HAP-1 (cell line): ENCODE measurements at regions not wholly inside any gene's neighbourhood (a gene's known extent, or its start where the extent isn't known, plus 50 kb on each side); places are given as distances from the start of the nearest gene placed in this dataset.
"Not testable (repeated sequence)": the region's sequence is repeated elsewhere in the genome, so short reads cannot be mapped to it uniquely, and the experiment has no call there.

Experiments
- DNase-seq, 2 experiments: peaks; one replicate each; pipeline ENCODE4 v3.0.0-alpha.2; 2016 to 2020; ENCODE audit warnings: low spot score in 2 of 2
- H3K27me3 ChIP-seq: fragments of 250-450 bp; sonication (Bioruptor Pico); 2 replicates; pipeline ENCODE4 v1.5.1; 2020; ENCODE audit warnings: low read depth, mild to moderate bottlenecking, moderate library complexity
- H3K36me3 ChIP-seq: fragments of 250-450 bp; sonication (Bioruptor Pico); replicated peaks from 2 replicates; pipeline ENCODE4 v1.5.1; 2020; ENCODE audit warnings: mild to moderate bottlenecking
- H3K4me1 ChIP-seq: fragments of 250-450 bp; sonication (Bioruptor Pico); 2 replicates; pipeline ENCODE4 v1.5.1; 2020; ENCODE audit warnings: mild to moderate bottlenecking
- H3K4me3 ChIP-seq: fragments of 250-450 bp; sonication (Bioruptor Pico); 2 replicates; pipeline ENCODE4 v1.5.1; 2020; ENCODE audit warnings: mild to moderate bottlenecking, moderate library complexity
- H3K9me3 ChIP-seq: fragments of 250-450 bp; sonication (Bioruptor Pico); 2 replicates; pipeline ENCODE4 v1.5.1; 2020; ENCODE audit warnings: mild to moderate bottlenecking, moderate library complexity
- in situ Hi-C: fragments of 300-500 bp; cut with MboI; formaldehyde crosslinking; loops from 3 replicates; pipeline ENCODE4 v1.14.3; 2020; ENCODE audit warnings: low sequenced_read_pairs, inconsistent platforms, mixed read lengths

DNA sequence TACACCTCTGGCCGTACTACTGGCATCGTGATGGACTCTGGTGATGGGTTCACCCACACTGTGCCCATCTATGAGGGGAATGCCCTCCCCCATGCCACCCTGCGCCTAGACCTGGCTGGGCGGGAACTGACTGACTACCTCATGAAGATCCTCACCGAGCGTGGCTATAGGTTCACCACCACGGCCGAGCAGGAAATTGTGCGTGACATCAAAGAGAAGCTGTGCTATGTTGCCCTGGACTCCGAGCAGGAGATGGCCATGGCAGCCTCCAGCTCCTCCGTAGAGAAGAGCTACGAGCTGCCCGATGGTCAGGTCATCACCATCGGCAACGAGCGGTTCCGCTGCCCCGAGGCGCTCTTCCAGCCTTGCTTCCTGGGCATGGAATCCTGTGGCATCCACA lies 98.9 kb downstream of the CCDC74A start:
- H3K27me3 ChIP-seq, H3K4me1 ChIP-seq, H3K9me3 ChIP-seq, in situ Hi-C loops, H3K4me3 ChIP-seq, H3K36me3 ChIP-seq, DNase-seq: not testable (repeated sequence)

DNA sequence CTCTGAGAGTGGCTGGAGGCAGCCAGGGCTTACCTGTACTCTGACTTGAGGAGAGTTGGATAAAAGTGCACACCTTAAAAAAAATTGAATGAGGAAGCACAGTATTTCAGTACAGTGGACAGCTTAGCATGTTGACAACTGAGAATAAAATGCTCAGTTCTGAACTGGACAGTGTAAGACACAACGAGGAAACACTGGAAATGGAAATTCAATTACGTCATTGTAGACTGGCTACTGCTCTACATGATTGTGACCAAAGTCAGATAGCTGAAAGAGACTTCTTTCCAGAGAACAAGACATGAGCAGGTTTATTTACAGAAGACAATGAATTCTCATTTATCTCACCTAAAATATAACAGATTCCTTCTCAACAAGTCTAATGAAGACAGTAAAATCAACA lies 100.1 kb downstream of the CCDC74A start:
- DNase-seq, in situ Hi-C loops, H3K36me3 ChIP-seq, H3K4me3 ChIP-seq, H3K9me3 ChIP-seq, H3K27me3 ChIP-seq, H3K4me1 ChIP-seq: not testable (repeated sequence)

DNA sequence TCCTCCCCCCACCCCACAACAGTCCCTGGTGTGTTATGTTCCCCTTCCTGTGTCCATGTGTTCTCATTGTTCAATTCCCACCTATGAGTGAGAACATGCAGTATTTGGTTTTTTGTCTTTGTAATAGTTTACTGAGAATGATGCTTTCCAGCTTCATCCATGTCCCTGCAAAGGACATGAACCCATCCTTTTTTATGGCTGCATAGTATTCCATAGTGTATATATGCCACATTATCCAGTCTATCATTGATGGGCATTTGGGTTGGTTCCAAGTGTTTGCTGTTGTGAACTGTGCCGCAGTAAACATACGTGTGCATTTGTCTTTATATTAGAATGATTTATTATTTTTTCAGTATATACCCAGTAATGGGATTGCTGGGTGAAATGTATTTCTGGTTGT lies 104.0 kb downstream of the CCDC74A start:
- DNase-seq, H3K4me3 ChIP-seq, H3K4me1 ChIP-seq, H3K27me3 ChIP-seq, H3K9me3 ChIP-seq, H3K36me3 ChIP-seq, in situ Hi-C loops: not testable (repeated sequence)

DNA sequence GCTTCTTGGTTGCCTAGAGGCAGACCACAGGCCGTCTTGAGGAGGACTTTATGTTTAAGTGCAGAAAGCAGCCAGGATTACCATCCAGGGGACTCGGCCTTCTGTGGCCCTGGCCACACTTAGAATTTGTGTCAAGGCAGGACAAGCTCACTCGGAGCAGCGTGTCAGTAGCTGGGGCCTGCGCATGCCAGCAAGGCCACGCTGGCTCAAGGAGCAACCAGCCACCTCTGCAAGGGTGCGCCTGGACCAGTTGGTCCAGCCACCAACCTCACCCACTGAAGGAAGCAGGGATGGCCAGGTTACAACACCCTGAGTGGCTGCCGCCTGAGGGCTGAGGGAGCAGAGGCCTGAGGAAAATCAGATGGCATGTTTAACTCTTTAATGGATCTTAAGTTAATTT lies 105.7 kb downstream of the CCDC74A start:
- in situ Hi-C loops, H3K4me1 ChIP-seq, H3K36me3 ChIP-seq, H3K9me3 ChIP-seq, DNase-seq, H3K27me3 ChIP-seq, H3K4me3 ChIP-seq: not testable (repeated sequence)

DNA sequence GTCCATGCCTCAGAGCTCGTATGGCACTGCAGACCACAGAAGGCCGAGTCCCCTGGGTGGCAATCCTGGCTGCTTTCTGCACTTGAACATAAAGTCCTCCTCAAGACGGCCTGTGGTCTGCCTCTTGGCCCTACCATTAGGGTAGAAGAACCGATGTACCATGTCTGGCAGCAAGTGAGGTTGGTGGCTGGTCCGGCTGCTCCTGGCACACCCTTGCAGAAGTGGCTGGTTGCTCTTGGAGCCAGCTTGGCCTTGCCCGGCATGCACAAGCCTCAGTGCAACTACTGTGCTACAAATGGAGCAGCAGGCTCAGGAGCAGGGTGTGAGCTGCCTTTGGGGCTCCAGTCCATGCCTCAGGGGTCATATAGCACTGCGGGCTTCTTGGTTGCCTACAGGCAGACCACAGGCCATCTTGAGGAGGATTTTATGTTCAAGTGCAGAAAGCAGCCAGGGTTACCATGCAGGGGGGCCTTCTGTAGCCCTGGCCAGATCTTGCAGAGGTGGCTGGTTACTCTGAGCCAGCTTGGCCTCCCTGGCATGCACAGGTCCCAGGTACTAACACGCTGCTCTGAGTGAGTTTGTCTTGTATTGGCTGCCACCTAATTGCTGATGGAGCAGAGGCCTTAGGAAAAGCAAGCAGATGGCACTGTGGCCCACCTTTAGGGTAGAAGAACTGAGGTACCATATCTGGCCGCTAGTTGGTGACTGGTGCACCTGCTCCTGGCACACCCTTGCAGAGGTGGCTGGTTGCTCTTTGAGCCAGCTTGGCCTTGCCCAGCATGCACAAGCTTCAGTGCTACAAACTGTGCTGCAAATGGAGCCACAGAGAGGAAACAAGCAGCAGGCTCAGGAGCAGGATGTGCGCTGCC lies 106.4 kb downstream of the CCDC74A start:
- H3K36me3 ChIP-seq, in situ Hi-C loops, DNase-seq: not testable (repeated sequence)

DNA sequence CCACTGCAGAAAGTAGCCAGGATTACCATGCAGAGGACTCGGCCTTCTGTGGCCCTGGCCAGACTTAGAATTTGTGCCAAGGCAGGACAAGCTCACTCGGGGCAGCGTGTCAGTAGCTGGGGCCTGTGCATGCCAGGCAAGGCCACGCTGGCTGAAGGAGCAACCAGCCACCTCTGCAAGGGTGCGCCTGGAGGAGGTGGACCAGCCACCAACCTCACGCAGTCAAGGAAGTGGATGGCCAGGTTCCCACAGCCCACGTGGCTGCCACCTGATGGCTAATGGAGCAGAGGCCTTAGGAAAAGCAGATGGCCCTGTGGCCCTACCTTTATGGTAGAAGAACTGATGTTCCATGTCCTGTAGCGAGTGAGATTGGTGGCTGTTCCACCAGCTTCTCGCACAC lies 107.9 kb downstream of the CCDC74A start:
- DNase-seq: no peak
- in situ Hi-C loops: no loop called here
- Histone ChIP-seq H3K9me3 (no peaks in the 10 kb centered on the region), H3K4me1 (no peaks in the 10 kb centered on the region), H3K36me3 (no peaks in the 10 kb centered on the region), H3K27me3 (no peaks in the 10 kb centered on the region), H3K4me3 (no peak overlapping the region)

More for the DNA sequence above, 106.4 kb downstream of the CCDC74A start:
- not testable (repeated sequence) for H3K9me3 ChIP-seq, H3K4me3 ChIP-seq, H3K27me3 ChIP-seq, H3K4me1 ChIP-seq

DNA sequence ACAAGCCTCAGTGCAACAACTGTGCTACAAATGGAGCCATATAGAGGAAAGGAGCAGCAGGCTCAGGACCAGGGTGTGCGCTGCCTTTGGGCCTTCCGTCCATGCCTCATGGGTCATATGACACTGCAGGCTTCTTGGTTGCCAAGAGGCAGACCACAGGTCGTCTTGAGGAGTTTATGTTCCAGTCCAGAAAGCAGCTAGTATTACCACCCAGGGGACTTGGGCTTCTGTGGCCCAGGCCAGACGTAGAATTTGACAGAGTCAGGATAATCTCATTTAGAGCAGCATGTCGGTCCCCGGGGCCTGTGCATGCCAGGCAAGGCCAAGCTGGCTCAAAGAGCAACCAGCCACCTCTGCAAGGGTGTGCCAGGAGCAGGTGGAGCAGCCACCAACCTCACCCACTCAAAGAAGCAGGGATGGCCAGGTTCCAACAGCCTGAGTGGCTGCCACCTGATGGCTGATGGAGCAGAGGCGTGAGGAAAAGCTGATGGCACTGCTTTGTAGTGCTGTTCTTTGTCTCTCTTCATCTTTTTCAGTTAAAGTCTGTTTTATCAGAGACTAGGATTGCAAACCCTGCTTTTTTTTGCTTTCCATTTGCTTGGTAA lies 109.1 kb downstream of the CCDC74A start:
- H3K4me1 ChIP-seq, in situ Hi-C loops, H3K27me3 ChIP-seq, H3K4me3 ChIP-seq, DNase-seq, H3K9me3 ChIP-seq, H3K36me3 ChIP-seq: not testable (repeated sequence)

DNA sequence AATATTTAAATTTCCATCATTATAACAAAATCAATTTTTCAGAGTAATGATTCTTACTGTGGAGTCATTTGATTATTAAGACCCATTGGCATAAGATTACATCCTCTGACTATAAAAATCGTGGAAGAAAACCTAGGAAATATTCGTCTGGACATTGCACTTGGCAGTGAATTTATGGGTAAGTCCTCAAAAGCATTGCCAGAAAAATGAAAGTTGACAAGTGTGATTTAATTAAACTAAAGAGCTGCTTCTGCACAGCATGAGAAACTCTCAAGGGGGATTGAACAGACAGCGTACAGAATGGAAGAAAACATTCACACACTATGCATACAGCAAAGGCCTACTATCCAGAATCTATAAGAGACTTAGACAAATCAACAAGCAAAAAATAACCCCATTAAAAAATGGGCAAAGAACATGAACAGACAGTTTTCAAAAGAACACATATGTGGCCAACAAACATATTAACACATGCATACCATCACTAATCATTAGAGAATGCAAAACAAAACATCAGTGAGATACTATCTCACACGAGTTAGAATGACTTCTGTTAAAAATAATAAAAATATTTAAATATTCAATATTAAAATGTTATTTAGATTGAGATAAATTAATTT lies 111.4 kb downstream of the CCDC74A start:
- in situ Hi-C loops, H3K9me3 ChIP-seq, H3K27me3 ChIP-seq, H3K36me3 ChIP-seq, DNase-seq, H3K4me3 ChIP-seq, H3K4me1 ChIP-seq: not testable (repeated sequence)

DNA sequence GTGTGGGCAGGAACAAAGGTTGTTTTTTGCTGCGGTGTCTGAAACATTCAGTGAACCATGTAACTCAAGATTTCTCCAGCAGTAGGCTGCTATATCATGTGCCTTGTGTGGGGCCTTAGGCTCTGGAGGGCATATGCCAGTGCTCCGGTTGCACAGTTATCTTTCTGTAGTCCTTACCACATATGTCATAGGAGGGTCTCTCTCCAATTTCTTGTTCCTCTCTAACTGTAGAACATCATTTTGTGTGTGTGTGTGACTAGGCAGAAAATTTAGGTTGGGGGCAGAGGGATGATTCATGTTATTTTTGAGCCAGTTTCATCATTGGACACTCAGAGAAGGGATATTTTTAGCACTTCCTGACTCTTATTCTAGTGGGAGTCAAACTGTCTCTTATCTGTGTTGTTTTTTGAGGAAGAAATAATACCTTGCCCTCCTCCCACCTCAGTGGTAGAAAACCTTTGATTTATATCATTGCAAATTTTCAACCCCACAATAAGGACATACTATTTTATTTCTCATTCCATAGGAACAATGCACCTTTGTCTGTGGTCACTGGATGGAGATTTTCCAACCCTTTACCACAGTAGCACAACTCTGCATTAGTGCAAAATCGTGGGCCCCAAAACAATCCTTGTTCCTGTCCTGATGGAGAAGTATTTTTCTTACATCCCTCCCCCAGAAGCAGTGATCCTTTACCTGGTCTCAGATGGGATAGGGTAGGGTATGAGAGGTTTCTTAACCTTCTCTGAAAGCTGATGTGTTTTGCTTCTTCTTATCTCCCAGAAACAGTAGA lies 113.9 kb downstream of the CCDC74A start:
- DNase-seq: no peak

DNA sequence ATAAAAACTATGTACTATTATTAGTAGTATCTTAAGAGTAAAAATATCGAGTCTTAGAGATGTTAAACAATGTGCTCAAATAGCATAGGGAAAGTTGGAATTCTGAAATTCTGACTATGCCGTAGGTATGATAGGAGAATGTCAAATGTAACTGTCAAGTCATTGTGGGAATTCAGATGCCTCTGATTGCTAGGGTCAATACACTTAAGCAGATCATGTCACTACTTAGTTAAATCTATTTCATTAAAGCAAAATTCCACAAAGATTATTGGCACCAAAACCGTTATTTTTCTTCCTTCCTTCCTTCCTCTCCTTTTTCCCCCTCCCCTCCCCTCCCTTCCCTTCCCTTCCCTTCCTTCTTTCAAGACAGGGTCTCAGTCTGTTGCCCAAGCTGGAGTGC lies 115.5 kb downstream of the CCDC74A start:
- H3K4me1 ChIP-seq, H3K27me3 ChIP-seq, in situ Hi-C loops, DNase-seq, H3K36me3 ChIP-seq, H3K9me3 ChIP-seq, H3K4me3 ChIP-seq: not testable (repeated sequence)

More for the DNA sequence above, 113.9 kb downstream of the CCDC74A start:
- Histone ChIP-seq H3K4me1 (no peaks in the 10 kb centered on the region), H3K27me3 (no peaks in the 10 kb centered on the region), H3K9me3 (no peaks in the 10 kb centered on the region), H3K4me3 (no peak overlapping the region), H3K36me3 (no peaks in the 10 kb centered on the region)
- in situ Hi-C loops: no loop called here

DNA sequence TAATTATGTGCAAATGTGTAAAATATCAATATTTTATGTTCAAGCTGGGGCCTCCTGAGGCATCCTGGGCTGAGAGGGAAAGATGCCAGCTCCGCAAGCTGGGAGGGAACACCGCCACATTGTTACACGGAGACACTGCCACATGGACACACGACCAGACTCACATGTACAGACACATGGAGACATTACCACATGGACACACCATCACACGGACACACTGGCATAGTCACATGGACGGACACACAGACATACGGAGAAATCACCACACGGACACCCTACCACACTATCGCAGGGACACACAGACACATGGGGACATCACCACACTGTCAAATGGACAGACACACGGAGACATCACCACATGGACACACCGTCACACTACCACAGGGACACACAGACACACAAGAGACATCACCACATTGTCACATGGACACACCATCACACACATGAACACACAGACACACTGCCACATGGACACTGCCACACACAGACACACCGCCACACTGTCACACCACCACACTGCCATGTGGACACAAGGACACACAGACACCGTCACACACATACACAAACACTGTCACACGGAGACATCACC lies 117.6 kb downstream of the CCDC74A start:
- Histone ChIP-seq H3K4me1 (no peaks in the 10 kb centered on the region), H3K9me3 (no peaks in the 10 kb centered on the region), H3K4me3 (no peak overlapping the region), H3K27me3 (no peaks in the 10 kb centered on the region), H3K36me3 (no peaks in the 10 kb centered on the region)
- no peak for DNase-seq
- in situ Hi-C loops: no loop called here

DNA sequence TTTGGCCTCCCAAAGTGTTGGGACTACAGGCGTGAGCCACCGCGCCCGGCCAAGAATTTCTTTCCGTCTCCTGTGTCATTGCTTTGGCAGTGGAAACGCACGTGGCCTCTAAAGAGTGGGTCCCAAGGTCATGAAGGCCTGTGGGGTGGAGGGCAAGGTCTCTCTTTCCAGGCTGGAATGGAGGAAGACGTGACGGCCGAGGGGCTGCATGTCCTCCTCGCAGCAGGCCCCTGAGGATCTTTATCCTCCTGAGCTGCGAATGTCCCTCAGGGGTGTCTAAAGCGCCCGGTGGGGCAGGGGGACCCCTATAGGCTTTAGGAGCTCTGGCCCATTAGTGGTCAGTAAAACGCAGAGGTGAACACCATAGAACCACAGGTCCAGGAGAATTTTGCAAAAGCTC lies 118.5 kb downstream of the CCDC74A start:
- H3K36me3 ChIP-seq, H3K9me3 ChIP-seq, H3K4me1 ChIP-seq, in situ Hi-C loops, H3K4me3 ChIP-seq, DNase-seq, H3K27me3 ChIP-seq: not testable (repeated sequence)

DNA sequence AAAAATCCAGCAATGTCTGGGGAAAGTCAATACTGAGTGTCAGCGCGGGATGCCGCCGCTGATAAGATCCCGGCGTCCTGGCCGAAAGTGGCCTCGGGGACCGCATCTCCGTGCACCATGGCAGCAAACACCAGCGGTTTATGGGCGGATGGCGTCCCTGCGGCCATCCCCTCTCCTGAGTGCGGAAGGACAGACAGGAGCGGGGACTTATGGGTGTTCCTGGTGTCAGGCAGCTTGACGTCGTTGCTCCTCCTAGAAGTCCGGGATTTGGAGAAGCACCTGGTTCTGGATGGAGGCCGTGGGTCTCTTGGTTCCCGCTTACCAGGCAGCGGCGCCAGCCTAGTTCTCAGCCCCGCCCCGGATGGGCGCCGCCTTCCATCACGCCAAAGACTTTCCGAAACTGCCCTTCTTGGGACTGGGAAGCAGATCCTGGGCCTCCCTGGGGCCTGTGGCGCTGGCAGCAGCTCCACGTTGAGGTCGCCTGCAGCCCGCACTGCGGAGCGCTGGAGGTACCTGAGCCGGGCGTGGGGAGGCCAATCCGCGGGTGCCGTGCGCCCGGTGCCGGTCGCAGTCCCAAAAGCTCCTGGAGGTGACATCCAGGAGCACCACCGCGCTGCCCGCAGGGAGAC lies 119.1 kb downstream of the CCDC74A start:
- H3K4me1 ChIP-seq: no peaks in the 10 kb centered on the region
- no peaks in the 10 kb centered on the region for H3K36me3 ChIP-seq
- no peak overlapping the region for H3K4me3 ChIP-seq
- in situ Hi-C loops: no loop called here
- H3K27me3 ChIP-seq: no peaks in the 10 kb centered on the region
- DNase-seq: no peak
- H3K9me3 ChIP-seq: no peaks in the 10 kb centered on the region
